GM21390 (cell line): ENCODE measurements at regions not wholly inside any gene's neighbourhood (a gene's known extent, or its start where the extent isn't known, plus 50 kb on each side); places are given as distances from the start of the nearest gene placed in this dataset.
"Not testable (repeated sequence)": the region's sequence is repeated elsewhere in the genome, so short reads cannot be mapped to it uniquely, and the experiment has no call there.

Source experiments
- ATAC-seq: cut with Tn5 transposase; IDR thresholded peaks from one replicate; pipeline ENCODE4 v1.9.1; 2021; ENCODE audit not compliant: unreplicated experiment

DNA sequence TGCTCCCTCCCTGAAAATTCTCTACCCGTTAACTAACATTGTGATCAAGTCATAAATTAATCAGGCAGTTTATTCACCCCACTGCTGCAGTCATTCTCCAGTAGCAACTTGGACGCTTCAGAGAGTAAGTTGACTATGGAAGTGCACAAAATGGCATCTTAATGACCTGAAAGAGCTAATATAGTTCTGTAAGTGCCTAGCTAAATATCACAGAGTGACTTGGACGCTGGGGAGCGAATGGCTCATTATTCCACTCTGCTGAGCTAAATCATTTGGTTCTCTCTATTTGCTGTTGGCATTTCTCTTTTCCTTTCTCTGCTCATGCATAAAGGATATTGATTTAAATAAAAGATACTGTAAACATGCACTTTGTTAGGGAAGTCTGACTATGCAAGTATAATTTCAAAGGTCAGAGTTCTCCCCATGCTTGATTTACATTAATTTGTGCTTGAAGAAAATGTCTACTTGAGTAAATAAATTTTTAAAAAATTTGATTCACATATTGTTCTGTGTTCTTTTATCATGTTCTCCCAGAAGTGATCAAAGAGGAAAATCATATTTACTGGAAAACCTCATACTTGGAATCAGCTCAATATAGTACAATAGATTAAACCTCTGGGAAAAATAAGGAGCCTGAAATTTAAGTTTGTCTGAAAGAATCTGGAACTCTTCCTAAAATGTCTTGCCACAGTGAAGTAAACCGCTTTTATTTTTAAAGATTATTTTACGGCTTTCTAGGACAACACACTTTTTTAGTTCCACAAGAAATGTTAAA lies 169.5 kb upstream of the HAPLN1 start:
- ATAC-seq, result no peak

DNA sequence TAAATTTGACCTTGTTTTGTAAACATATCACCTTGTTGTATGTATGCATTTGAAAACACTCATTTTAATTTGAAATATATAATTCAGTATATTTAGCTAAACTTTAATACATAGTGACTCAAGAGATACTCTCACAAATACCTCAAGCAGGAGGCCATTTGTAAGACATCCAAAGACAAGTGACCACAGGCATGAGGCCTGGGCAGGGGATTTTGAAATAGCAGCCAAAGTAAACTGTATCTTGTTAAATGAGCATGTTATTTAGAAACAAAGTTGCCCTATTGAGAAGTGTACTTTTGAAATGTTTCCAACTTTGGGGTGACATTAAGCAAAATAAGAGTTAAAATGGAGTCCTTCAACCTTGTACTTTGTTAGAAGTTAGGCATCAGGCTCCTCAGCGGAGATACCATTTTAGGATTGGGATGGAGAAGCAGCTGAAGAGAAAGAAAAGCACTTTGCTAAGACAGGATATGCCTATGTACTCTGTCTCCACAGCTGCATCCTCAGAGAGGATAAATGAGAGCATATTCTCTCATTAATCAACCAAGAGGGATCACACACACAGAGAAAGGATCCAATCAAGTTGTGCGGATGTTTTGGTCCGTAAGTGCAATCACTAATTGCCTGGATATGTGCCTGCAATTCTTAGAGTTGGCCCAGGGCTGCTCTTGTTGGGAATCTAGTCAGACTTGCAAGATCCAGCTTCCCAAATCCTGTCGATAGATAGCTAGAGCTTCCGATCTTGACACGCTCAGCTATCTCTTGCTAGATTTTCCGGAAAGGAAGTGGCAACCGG lies 157.5 kb upstream of the HAPLN1 start:
- ATAC-seq, result no peak

- ATAC-seq, result no peak
Observed at GRCh38 chr5:83871533-83872395, 151.1 kb upstream of the HAPLN1 start.

DNA sequence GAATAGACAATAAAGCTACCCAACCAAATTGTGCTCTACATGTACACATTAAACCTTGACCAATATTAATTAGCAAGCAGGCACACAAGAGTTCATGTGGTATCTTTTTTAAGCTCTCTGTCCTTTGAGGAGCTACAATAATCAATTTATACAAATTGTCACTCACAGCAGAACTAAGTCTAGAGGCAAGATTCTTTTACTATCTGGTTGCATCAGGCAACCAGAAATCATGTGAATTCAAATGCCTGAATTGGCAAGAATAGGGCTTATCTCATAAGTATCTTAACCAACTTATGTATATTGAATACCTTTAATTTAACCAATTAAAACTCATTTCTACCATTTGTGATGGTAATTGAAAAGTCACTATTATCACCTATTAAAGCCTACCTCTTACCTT lies 145.5 kb upstream of the HAPLN1 start:
- ATAC-seq, result no peak

GRCh38 chr5:83865579-83865978 lies 144.9 kb upstream of the HAPLN1 start:
- ATAC-seq, result no peak

DNA sequence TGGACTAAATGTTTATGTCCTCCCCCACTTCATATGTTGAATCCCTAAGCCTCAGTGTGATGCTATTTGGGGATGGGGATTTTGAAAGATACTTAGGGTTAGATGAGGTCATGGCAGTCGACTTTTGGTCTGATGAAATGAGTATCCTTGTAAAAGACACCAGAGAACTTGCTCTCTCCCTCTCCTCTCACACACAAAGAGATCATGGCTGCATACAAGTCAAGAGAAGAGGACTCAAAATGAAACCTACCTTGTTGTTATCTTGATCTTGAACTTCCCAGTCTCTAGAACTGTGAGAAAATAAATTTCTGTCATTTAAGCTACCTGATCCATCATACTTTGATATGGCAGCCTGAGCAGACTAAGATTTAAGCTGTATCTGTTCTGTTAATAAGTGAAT lies 144.0 kb upstream of the HAPLN1 start:
- ATAC-seq, result no peak

- ATAC-seq, result no peak
Observed at GRCh38 chr5:83857341-83857740, 136.7 kb upstream of the HAPLN1 start.

DNA sequence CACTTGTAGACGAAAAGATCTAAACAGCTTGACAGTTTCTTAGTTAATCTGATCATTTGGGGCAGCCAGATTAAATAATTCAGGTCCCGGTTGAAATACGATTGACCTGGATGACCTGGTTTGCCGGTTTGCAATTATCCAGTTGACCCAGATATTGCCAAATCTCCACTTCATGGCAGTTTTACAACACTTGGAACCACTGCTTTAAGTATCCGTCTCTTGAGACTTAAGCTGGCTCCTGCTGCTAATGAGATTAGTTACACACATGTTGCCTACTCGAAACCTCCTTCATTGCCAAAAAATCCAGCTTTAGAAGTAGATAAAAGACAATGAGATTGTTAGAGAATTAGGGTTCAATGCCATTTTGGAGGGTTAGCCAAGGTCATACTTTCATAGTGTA lies 136.2 kb upstream of the HAPLN1 start:
- no peak for ATAC-seq

- not testable (repeated sequence) for ATAC-seq
Observed at GRCh38 chr5:83850412-83850811, 129.8 kb upstream of the HAPLN1 start.

GRCh38 chr5:83848941-83849340 lies 128.3 kb upstream of the HAPLN1 start:
- ATAC-seq, result no peak

DNA sequence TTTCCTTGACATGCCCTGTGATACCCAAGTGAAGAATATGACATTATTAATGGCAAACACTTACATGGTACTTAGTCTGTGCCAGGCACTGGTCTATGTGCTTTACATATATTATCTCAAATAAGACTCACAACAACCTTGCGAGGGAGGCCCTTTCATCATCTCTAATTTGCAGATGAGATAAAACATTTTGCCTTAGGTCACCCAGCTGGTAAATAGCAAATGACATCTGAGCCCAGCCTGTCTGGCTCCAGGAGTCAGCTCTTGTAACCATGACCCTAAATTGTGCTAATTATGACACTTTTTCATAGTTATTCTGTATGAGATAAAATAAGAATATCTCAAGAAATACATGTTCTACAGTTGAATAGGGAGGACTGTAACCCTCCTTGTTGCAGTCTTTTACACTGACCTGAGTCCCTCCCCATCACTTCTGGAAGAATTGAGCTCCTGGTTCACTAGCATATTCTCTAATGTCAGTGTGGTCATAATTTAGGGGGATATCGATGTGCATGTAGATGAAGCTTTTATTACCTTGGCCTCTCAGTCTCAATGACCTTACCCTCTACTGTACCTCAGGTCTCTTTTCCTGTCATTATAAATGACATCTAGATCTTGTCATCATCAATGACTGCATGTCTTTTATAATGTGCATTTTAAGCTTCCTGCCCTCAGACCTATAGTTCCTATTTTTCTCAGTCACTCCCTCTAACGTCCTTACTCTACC lies 126.1 kb upstream of the HAPLN1 start:
- ATAC-seq, result no peak

- ATAC-seq, result peak; percentile 98
Observed at GRCh38 chr5:83844449-83845068, 123.9 kb upstream of the HAPLN1 start.

DNA sequence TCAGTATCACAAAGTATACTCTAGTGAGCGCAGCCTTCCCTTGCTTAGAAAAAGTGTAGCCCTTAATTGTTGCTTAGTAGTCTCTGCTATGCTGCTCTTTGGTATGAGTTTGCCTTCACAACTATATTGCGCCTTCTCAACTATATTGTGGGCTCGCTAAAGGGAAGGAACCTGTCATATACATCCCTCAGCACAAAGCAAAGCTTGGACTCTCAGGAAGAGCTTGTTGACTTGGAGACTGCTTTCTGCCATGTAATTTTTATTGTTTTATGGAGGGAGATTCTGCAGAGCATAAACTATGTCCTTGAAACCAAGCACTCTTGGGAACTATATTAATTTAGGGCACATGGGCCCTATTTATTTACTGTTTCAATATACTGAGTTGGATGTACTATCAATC lies 119.1 kb upstream of the HAPLN1 start:
- no peak for ATAC-seq

GRCh38 chr5:83839256-83839655 lies 118.6 kb upstream of the HAPLN1 start:
- ATAC-seq, result no peak

- no peak for ATAC-seq
Observed at GRCh38 chr5:83837265-83837907, 116.7 kb upstream of the HAPLN1 start.

GRCh38 chr5:83834306-83834705 lies 113.7 kb upstream of the HAPLN1 start:
- no peak for ATAC-seq

- no peak for ATAC-seq
Observed at GRCh38 chr5:83831834-83832233, 111.2 kb upstream of the HAPLN1 start.

GRCh38 chr5:83827111-83827557 lies 106.5 kb upstream of the HAPLN1 start:
- no peak for ATAC-seq

GRCh38 chr5:83817591-83817990 lies 96.9 kb upstream of the HAPLN1 start:
- no peak for ATAC-seq

DNA sequence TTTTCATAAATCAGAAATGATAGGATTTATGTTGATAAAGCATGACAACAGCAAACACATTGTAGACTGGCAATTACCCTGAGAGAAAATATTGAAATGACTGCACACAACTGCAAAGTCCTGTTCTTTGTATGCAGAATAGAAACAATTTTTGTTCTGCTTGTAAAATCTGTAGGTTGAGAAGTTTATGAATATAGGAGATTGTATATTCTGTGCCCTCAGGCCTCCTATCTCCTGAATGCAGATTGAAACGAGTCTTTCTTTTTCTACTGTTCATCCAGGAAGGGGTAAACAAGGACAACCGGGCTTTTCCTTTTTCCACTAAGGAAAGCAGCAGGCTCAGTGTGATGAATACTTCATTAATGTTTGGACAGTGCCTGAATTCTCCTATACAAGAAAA lies 95.0 kb upstream of the HAPLN1 start:
- ATAC-seq, result no peak
